Mucosa of descending colon (tissue), 3 donors: ENCODE measurements at regions not wholly inside any gene's neighbourhood (a gene's known extent, or its start where the extent isn't known, plus 50 kb on each side); places are given as distances from the start of the nearest gene placed in this dataset.
"Not testable (repeated sequence)": the region's sequence is repeated elsewhere in the genome, so short reads cannot be mapped to it uniquely, and the experiment has no call there.

ENCODE experiments used
- ATAC-seq: fragments of 200-7000 bp; cut with Tn5 transposase; one replicate; pipeline ENCODE4 v1.9.1; 2020; ENCODE audit warnings: mild to moderate bottlenecking, moderate library complexity
- DNase-seq, 3 donors: peaks; one replicate each; pipeline ENCODE4 v3.0.0-alpha.2; 2020
- H3K36me3 ChIP-seq: fragments of 200-600 bp; one replicate; pipeline ENCODE4 v1.8.0; 2021; ENCODE audit warnings: low read depth, mild to moderate bottlenecking
- H3K4me1 ChIP-seq: fragments of 200-600 bp; one replicate; pipeline ENCODE4 v1.8.0; 2021; ENCODE audit warnings: low read depth, mild to moderate bottlenecking
- H3K4me3 ChIP-seq: fragments of 200-600 bp; one replicate; pipeline ENCODE4 v1.8.0; 2021; ENCODE audit warnings: mild to moderate bottlenecking
- H3K9me3 ChIP-seq: fragments of 200-600 bp; one replicate; pipeline ENCODE4 v1.8.0; 2021; ENCODE audit warnings: mild to moderate bottlenecking
- CTCF ChIP-seq: fragments of 200-600 bp; IDR thresholded peaks from one replicate; pipeline ENCODE4 v1.8.0; 2022; ENCODE audit warnings: antibody characterized with exemption, mild to moderate bottlenecking
- intact Hi-C, 2 donors: fragments of 100-400 bp; cut with DNase I in 1 of 2; cut with micrococcal nuclease in 1 of 2; formaldehyde crosslinking; loops; one replicate each; pipeline versions ENCODE4 v1.11.0 to v1.11.1; 2022; cut with DNase I, micrococcal nuclease
- donor health status: DM: no; HTN: no; CAD: no; lungs with moderate emphysema.
- donor health status: DM: no; HTN: no; CAD: no.
- donor health status: DM: no; HTN: yes; CAD: no.

- DNase-seq (no peak), ATAC-seq (no peak)
- H3K4me1 ChIP-seq: no peaks in the 10 kb centered on the region
- no peaks in the 10 kb centered on the region for H3K9me3 ChIP-seq
- intact Hi-C loops: no loop called here
- no peak for TF ChIP-seq CTCF
- no peaks in the 10 kb centered on the region for H3K36me3 ChIP-seq
- H3K4me3 ChIP-seq: no peak overlapping the region
Measured at GRCh38 chr5:104909803-104910202, 1347.2 kb upstream of the NUDT12 start.

DNA sequence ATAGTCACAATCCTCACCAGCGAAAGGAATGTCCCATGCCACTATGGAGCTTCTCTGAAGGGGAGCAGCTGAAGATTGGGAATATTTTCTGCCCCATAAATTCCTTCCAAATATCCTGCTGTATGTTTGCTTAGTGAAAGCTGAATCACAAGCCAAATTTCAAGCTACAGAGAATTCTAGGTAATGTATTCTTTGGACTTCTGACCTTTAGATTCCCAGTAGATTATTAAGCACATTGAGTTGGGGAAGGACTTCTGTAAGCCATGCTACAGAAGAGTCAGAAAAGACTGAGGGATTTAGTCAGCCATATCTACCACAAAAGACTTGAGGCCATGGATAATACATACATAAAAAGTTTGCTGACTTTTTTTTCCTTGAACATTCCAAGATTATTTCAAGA lies 1342.0 kb upstream of the NUDT12 start:
- intact Hi-C loops: no loop called here
- H3K9me3 ChIP-seq: no peaks in the 10 kb centered on the region
- no peaks in the 10 kb centered on the region for H3K4me1 ChIP-seq
- DNase-seq: no peak
- no peaks in the 10 kb centered on the region for H3K36me3 ChIP-seq
- TF ChIP-seq CTCF: no peak
- ATAC-seq: no peak
- H3K4me3 ChIP-seq: no peak overlapping the region

GRCh38 chr5:104903941-104904340 lies 1341.4 kb upstream of the NUDT12 start:
- DNase-seq: no peak
- TF ChIP-seq CTCF: no peak
- H3K9me3 ChIP-seq: no peaks in the 10 kb centered on the region
- no peak for ATAC-seq
- no peak overlapping the region for H3K4me3 ChIP-seq
- H3K36me3 ChIP-seq: no peaks in the 10 kb centered on the region
- intact Hi-C loops: no loop called here
- H3K4me1 ChIP-seq: no peaks in the 10 kb centered on the region

GRCh38 chr5:104891596-104891995 lies 1329.0 kb upstream of the NUDT12 start:
- TF ChIP-seq CTCF: no peak
- no peak for ATAC-seq

GRCh38 chr5:104890767-104891166 lies 1328.2 kb upstream of the NUDT12 start:
- Histone ChIP-seq H3K36me3 (no peaks in the 10 kb centered on the region), H3K4me3 (no peak overlapping the region), H3K9me3 (no peaks in the 10 kb centered on the region), H3K4me1 (no peaks in the 10 kb centered on the region)
- intact Hi-C loops: no loop called here
- DNase-seq (no peak), ATAC-seq (no peak)
- no peak for TF ChIP-seq CTCF

More at GRCh38 chr5:104891596-104891995, 1329.0 kb upstream of the NUDT12 start:
- no peak overlapping the region for H3K4me3 ChIP-seq
- H3K4me1 ChIP-seq: no peaks in the 10 kb centered on the region
- no peak for DNase-seq
- H3K36me3 ChIP-seq: no peaks in the 10 kb centered on the region
- intact Hi-C loops: no loop called here
- H3K9me3 ChIP-seq: no peaks in the 10 kb centered on the region

GRCh38 chr5:104859437-104859836 lies 1296.8 kb upstream of the NUDT12 start:
- Histone ChIP-seq H3K9me3 (no peaks in the 10 kb centered on the region), H3K4me1 (no peaks in the 10 kb centered on the region), H3K36me3 (no peaks in the 10 kb centered on the region), H3K4me3 (no peak overlapping the region)
- intact Hi-C loops: no loop called here
- no peak for TF ChIP-seq CTCF
- DNase-seq (no peak), ATAC-seq (no peak)

DNA sequence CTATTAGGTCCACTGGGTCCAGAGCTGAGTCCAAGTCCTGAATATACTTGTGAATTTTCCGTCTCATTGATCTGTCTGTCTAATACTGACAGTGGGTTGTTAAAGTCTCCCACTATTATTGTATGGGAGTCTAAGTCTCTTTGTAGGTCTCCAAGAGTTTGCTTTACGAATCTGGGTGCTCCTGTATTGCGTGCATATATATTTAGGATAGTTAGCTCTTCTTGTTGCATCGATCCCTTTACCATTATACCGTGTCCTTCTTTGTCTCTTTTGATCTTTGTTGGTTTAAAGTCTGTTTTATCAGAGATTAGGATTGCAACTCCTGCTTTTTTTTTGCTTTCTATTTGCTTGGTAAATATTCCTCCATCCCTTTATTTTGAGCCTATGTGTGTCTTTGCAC lies 1289.5 kb upstream of the NUDT12 start:
- H3K9me3 ChIP-seq, H3K4me1 ChIP-seq, intact Hi-C loops, ATAC-seq, H3K36me3 ChIP-seq, DNase-seq, H3K4me3 ChIP-seq: not testable (repeated sequence)
